ENCODE measurements at regions not wholly inside any gene's neighbourhood (a gene's known extent, or its start where the extent isn't known, plus 50 kb on each side); places are given as distances from the start of the nearest gene placed in this dataset.

DNA sequence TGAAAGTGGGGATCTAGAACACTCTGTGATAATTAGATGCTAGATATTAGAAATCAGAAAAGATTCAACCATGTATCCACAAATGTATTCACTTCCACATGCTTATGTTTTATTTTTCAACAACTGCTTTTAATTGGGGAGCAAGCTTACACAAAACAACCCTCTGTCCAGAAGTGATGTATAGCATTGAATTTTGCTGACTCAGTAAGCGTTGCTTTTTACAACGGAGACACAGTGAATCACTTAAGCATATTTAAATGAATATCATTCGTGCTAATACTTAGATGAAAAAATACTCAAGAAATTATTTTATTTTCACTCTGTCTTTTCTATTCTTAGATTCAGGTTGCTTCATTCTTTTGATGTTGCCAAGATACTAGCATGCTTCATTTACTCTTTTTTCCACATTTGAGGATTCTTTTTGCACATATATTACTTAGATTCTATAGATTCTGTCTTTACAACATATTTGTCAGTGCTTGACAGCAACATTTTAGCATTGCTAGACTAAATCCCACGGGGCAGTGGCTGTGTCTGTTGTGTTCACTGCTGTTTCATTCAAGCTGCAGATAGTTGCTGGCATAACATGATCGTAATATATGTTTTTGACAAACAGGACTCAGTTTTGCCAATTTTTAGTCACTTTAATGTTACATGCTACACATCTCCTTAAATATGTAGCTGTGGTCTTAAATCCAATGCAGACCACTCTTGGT lies 1714.4 kb upstream of the SEL1L start:
- TF ChIP-seq POLR2A (IDR thresholded peaks at IDR 0.05; ENCODE audit: low read depth, low read length) (no peak), POLR2AphosphoS5 (IDR thresholded peaks at IDR 0.05; ENCODE audit: low read depth, low read length) (no peak)
